SK-N-SH (cell line): ENCODE measurements at regions not wholly inside any gene's neighbourhood (a gene's known extent, or its start where the extent isn't known, plus 50 kb on each side); places are given as distances from the start of the nearest gene placed in this dataset.

ENCODE experiments used
- FOSL2 ChIP-seq: IDR thresholded peaks from 2 replicates; pipeline ENCODE4 v1.4.0; 2012; ENCODE audit warnings: low read depth, mild to moderate bottlenecking, moderate library complexity, borderline replicate concordance
- FOXJ3 ChIP-seq: sonication (generic); formaldehyde crosslinking; IDR thresholded peaks from 2 replicates; pipeline ENCODE4 v1.5.1; 2020; ENCODE audit warnings: mild to moderate bottlenecking, missing genetic modification reagents
- POLR2AphosphoS5 ChIP-seq: IDR thresholded peaks from 2 replicates; pipeline ENCODE4 v1.6.1; 2012; ENCODE audit warnings: low read depth, low read length
- RAD21 ChIP-seq: IDR thresholded peaks from 2 replicates; pipeline ENCODE4 v1.6.1; 2012; ENCODE audit warnings: mild to moderate bottlenecking, low read length
- TF ChIP-seq, protein P1 (sequence below): fragments of 200-600 bp; sonication (generic); IDR thresholded peaks from 2 replicates; pipeline ENCODE4 v1.6.1; 2017; ENCODE audit warnings: antibody characterized with exemption, mild to moderate bottlenecking, moderate library complexity
- TF ChIP-seq, protein P2 (sequence below): fragments of 150-350 bp; IDR thresholded peaks from 2 replicates; pipeline ENCODE4 v1.6.1; 2016; ENCODE audit warnings: mild to moderate bottlenecking, low read depth, low read length

DNA sequence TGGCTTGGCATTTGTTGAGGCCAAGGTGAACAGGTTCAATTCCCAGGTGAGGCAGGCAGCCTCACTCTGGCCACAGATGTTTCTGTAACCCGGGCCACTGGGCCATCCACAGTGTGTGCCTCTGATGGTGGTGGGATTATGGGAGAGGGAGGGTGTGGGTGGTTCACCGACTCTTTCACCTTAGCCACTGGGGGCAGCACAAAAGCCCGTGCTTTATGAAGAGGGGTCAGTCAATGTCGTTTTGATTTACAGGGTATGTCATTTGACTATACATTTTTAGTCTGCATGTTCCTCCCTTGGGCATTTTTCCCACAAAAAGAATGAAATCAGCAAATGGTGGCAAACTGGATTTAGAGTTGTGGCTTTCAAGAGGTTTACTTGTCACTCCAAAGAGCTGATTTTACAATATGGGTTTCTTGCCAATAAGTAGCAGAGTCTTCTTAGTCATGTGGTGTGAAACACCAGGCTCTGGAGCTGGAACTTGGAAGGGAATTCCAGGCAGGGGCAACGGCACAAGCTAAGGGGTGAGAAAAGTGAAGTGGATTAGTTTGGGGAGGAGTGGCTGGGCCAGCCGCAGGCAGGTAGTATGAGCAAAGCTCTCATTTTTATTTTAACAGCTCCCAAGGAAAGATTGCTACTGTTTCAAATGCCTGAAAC is 217.8 kb upstream of the ZBED5 start:
- TF ChIP-seq, protein P1, sequence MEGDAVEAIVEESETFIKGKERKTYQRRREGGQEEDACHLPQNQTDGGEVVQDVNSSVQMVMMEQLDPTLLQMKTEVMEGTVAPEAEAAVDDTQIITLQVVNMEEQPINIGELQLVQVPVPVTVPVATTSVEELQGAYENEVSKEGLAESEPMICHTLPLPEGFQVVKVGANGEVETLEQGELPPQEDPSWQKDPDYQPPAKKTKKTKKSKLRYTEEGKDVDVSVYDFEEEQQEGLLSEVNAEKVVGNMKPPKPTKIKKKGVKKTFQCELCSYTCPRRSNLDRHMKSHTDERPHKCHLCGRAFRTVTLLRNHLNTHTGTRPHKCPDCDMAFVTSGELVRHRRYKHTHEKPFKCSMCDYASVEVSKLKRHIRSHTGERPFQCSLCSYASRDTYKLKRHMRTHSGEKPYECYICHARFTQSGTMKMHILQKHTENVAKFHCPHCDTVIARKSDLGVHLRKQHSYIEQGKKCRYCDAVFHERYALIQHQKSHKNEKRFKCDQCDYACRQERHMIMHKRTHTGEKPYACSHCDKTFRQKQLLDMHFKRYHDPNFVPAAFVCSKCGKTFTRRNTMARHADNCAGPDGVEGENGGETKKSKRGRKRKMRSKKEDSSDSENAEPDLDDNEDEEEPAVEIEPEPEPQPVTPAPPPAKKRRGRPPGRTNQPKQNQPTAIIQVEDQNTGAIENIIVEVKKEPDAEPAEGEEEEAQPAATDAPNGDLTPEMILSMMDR, result no peak
- TF ChIP-seq RAD21 (no peak), FOXJ3 (no peak), FOSL2 (no peak), POLR2AphosphoS5 (no peak)
- TF ChIP-seq, protein P2, sequence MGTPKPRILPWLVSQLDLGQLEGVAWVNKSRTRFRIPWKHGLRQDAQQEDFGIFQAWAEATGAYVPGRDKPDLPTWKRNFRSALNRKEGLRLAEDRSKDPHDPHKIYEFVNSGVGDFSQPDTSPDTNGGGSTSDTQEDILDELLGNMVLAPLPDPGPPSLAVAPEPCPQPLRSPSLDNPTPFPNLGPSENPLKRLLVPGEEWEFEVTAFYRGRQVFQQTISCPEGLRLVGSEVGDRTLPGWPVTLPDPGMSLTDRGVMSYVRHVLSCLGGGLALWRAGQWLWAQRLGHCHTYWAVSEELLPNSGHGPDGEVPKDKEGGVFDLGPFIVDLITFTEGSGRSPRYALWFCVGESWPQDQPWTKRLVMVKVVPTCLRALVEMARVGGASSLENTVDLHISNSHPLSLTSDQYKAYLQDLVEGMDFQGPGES, result no peak
